GM23248 (cell line): ENCODE measurements at regions not wholly inside any gene's neighbourhood (a gene's known extent, or its start where the extent isn't known, plus 50 kb on each side); places are given as distances from the start of the nearest gene placed in this dataset.

Source experiments
- EZH2 ChIP-seq: fragments of 200-600 bp; sonication (generic); IDR thresholded peaks from 2 replicates; pipeline ENCODE4 v1.6.1; 2018; ENCODE audit warnings: antibody characterized with exemption, mild to moderate bottlenecking; ENCODE audit not compliant: insufficient read depth, poor library complexity, severe bottlenecking
- EZH2phosphoT487 ChIP-seq: fragments of 200-600 bp; sonication (generic); IDR thresholded peaks from 2 replicates; pipeline ENCODE4 v1.6.1; 2018; ENCODE audit warnings: antibody characterized with exemption, moderate library complexity, mild to moderate bottlenecking, low read depth; ENCODE audit not compliant: insufficient read depth

GRCh38 chr16:52721331-52721730 is 174.4 kb upstream of the TOX3 start:
- TF ChIP-seq EZH2 = no peak
- TF ChIP-seq EZH2phosphoT487 = no peak
